GM12875 (cell line): ENCODE measurements at regions not wholly inside any gene's neighbourhood (a gene's known extent, or its start where the extent isn't known, plus 50 kb on each side); places are given as distances from the start of the nearest gene placed in this dataset.

Experiments used
- H3K4me3 ChIP-seq: one replicate; pipeline ENCODE4 v1.5.1; 2011; ENCODE audit warnings: low read depth, low read length, control low read depth
- CTCF ChIP-seq: IDR thresholded peaks from 2 replicates; pipeline ENCODE4 v1.5.1; 2011; ENCODE audit warnings: low read depth, mild to moderate bottlenecking, control low read depth, inconsistent platforms, low read length, moderate library complexity, borderline replicate concordance; ENCODE audit not compliant: insufficient read depth

GRCh38 chr11:15539645-15540044 is 424.9 kb downstream of the INSC start:
- no peak for TF ChIP-seq CTCF
- H3K4me3 ChIP-seq = no peak overlapping the region

GRCh38 chr11:15541079-15541478 is 426.4 kb downstream of the INSC start:
- TF ChIP-seq CTCF = no peak
- no peak overlapping the region for H3K4me3 ChIP-seq

- H3K4me3 ChIP-seq = no peak overlapping the region
- no peak for TF ChIP-seq CTCF
These were observed 429.6 kb downstream of the INSC start for GRCh38 chr11:15544353-15544752.

- TF ChIP-seq CTCF = no peak
- H3K4me3 ChIP-seq = no peak overlapping the region
These were observed 433.0 kb downstream of the INSC start for GRCh38 chr11:15547685-15548084.

GRCh38 chr11:15551901-15552851 is 437.5 kb downstream of the INSC start:
- no peak overlapping the region for H3K4me3 ChIP-seq
- TF ChIP-seq CTCF = no peak

GRCh38 chr11:15555161-15555560 is 440.4 kb downstream of the INSC start:
- H3K4me3 ChIP-seq = no peak overlapping the region
- no peak for TF ChIP-seq CTCF
